ENCODE measurements at regions not wholly inside any gene's neighbourhood (a gene's known extent, or its start where the extent isn't known, plus 50 kb on each side); places are given as distances from the start of the nearest gene placed in this dataset.

- Histone ChIP-seq H3K27me3 (ENCODE audit: control insufficient read depth in 3 of 3, insufficient read depth in 3 of 3, low read length in 3 of 3) (peaks cover 7 to 48% (median 28%) of the 10 kb centered on the region in 3 donors), H3K9ac (ENCODE audit: low read depth in 1 of 3, low read length in 3 of 3) (no peak overlapping the region), H3K9me3 (ENCODE audit: control insufficient read depth in 3 of 3, low read length in 3 of 3) (no peaks in the 10 kb centered on the region)
Measured at GRCh38 chr1:5478961-5479360, 513.3 kb downstream of the NPHP4 start.

GRCh38 chr1:5478156-5478695, 514.0 kb downstream of the NPHP4 start:
- no peak overlapping the region for H3K9ac ChIP-seq (ENCODE audit: low read depth in 1 of 3, low read length in 3 of 3)
- no peaks in the 10 kb centered on the region for H3K36me3 ChIP-seq (ENCODE audit: control insufficient read depth in 3 of 3, insufficient read depth in 3 of 3, low read length in 3 of 3)
- H3K27me3 ChIP-seq (ENCODE audit: control insufficient read depth in 3 of 3, insufficient read depth in 3 of 3, low read length in 3 of 3), result peaks cover 3 to 49% (median 28%) of the 10 kb centered on the region in 3 donors
- H3K4me3 ChIP-seq (ENCODE audit: low read length in 3 of 3), result no peak overlapping the region
- H3K4me1 ChIP-seq (ENCODE audit: control insufficient read depth in 3 of 3, insufficient read depth in 3 of 3, low read length in 3 of 3), result no peaks in the 10 kb centered on the region
- H3K9me3 ChIP-seq (ENCODE audit: control insufficient read depth in 3 of 3, low read length in 3 of 3), result no peaks in the 10 kb centered on the region
- H3K27ac ChIP-seq (ENCODE audit: low read depth, low read length), result no peak overlapping the region

More at GRCh38 chr1:5478961-5479360, 513.3 kb downstream of the NPHP4 start:
- Histone ChIP-seq H3K27ac (ENCODE audit: low read depth, low read length) (no peak overlapping the region), H3K4me3 (ENCODE audit: low read length in 3 of 3) (no peak overlapping the region), H3K36me3 (ENCODE audit: control insufficient read depth in 3 of 3, insufficient read depth in 3 of 3, low read length in 3 of 3) (no peaks in the 10 kb centered on the region), H3K4me1 (ENCODE audit: control insufficient read depth in 3 of 3, insufficient read depth in 3 of 3, low read length in 3 of 3) (no peaks in the 10 kb centered on the region)

GRCh38 chr1:5477716-5478115, 514.5 kb downstream of the NPHP4 start:
- H3K36me3 ChIP-seq (ENCODE audit: control insufficient read depth in 3 of 3, insufficient read depth in 3 of 3, low read length in 3 of 3), result no peaks in the 10 kb centered on the region
- H3K9me3 ChIP-seq (ENCODE audit: control insufficient read depth in 3 of 3, low read length in 3 of 3), result no peaks in the 10 kb centered on the region
- no peak overlapping the region for H3K27ac ChIP-seq (ENCODE audit: low read depth, low read length)
- H3K9ac ChIP-seq (ENCODE audit: low read depth in 1 of 3, low read length in 3 of 3), result no peak overlapping the region
- no peak overlapping the region for H3K4me3 ChIP-seq (ENCODE audit: low read length in 3 of 3)
- H3K4me1 ChIP-seq (ENCODE audit: control insufficient read depth in 3 of 3, insufficient read depth in 3 of 3, low read length in 3 of 3), result no peaks in the 10 kb centered on the region
- H3K27me3 ChIP-seq (ENCODE audit: control insufficient read depth in 3 of 3, insufficient read depth in 3 of 3, low read length in 3 of 3), result peaks cover 0 to 50% (median 28%) of the 10 kb centered on the region in 3 donors

- H3K4me3 ChIP-seq (ENCODE audit: low read length in 3 of 3), result no peak overlapping the region
- H3K9ac ChIP-seq (ENCODE audit: low read depth in 1 of 3, low read length in 3 of 3), result no peak overlapping the region
- H3K36me3 ChIP-seq (ENCODE audit: control insufficient read depth in 3 of 3, insufficient read depth in 3 of 3, low read length in 3 of 3), result no peaks in the 10 kb centered on the region
- no peak overlapping the region for H3K27ac ChIP-seq (ENCODE audit: low read depth, low read length)
- H3K27me3 ChIP-seq (ENCODE audit: control insufficient read depth in 3 of 3, insufficient read depth in 3 of 3, low read length in 3 of 3), result peaks cover 0 to 32% (median 21%) of the 10 kb centered on the region in 3 donors
- H3K9me3 ChIP-seq (ENCODE audit: control insufficient read depth in 3 of 3, low read length in 3 of 3), result no peaks in the 10 kb centered on the region
- H3K4me1 ChIP-seq (ENCODE audit: control insufficient read depth in 3 of 3, insufficient read depth in 3 of 3, low read length in 3 of 3), result no peaks in the 10 kb centered on the region
Measured at GRCh38 chr1:5475572-5475971, 516.7 kb downstream of the NPHP4 start.

GRCh38 chr1:5473268-5473667, 519.0 kb downstream of the NPHP4 start:
- Histone ChIP-seq H3K9me3 (ENCODE audit: control insufficient read depth in 3 of 3, low read length in 3 of 3) (peaks cover 0 to 3% (median 0%) of the 10 kb centered on the region in 3 donors), H3K36me3 (ENCODE audit: control insufficient read depth in 3 of 3, insufficient read depth in 3 of 3, low read length in 3 of 3) (no peaks in the 10 kb centered on the region), H3K4me1 (ENCODE audit: control insufficient read depth in 3 of 3, insufficient read depth in 3 of 3, low read length in 3 of 3) (no peaks in the 10 kb centered on the region), H3K27ac (ENCODE audit: low read depth, low read length) (no peak overlapping the region), H3K27me3 (ENCODE audit: control insufficient read depth in 3 of 3, insufficient read depth in 3 of 3, low read length in 3 of 3) (peaks cover 0 to 12% (median 11%) of the 10 kb centered on the region in 3 donors), H3K9ac (ENCODE audit: low read depth in 1 of 3, low read length in 3 of 3) (no peak overlapping the region), H3K4me3 (ENCODE audit: low read length in 3 of 3) (no peak overlapping the region)

GRCh38 chr1:5466487-5466886, 525.7 kb downstream of the NPHP4 start:
- H3K4me3 ChIP-seq (ENCODE audit: low read length in 3 of 3), result no peak overlapping the region
- no peaks in the 10 kb centered on the region for H3K4me1 ChIP-seq (ENCODE audit: control insufficient read depth in 3 of 3, insufficient read depth in 3 of 3, low read length in 3 of 3)
- H3K27me3 ChIP-seq (ENCODE audit: control insufficient read depth in 3 of 3, insufficient read depth in 3 of 3, low read length in 3 of 3), result peaks cover 0 to 10% (median 0%) of the 10 kb centered on the region in 3 donors
- H3K9ac ChIP-seq (ENCODE audit: low read depth in 1 of 3, low read length in 3 of 3), result no peak overlapping the region
- H3K9me3 ChIP-seq (ENCODE audit: control insufficient read depth in 3 of 3, low read length in 3 of 3), result peaks cover 3 to 10% (median 7%) of the 10 kb centered on the region in 3 donors
- no peak overlapping the region for H3K27ac ChIP-seq (ENCODE audit: low read depth, low read length)
- H3K36me3 ChIP-seq (ENCODE audit: control insufficient read depth in 3 of 3, insufficient read depth in 3 of 3, low read length in 3 of 3), result no peaks in the 10 kb centered on the region

- H3K9ac ChIP-seq (ENCODE audit: low read depth in 1 of 3, low read length in 3 of 3), result no peak overlapping the region
- peaks cover 4 to 15% (median 7%) of the 10 kb centered on the region in 3 donors for H3K9me3 ChIP-seq (ENCODE audit: control insufficient read depth in 3 of 3, low read length in 3 of 3)
- no peak overlapping the region for H3K4me3 ChIP-seq (ENCODE audit: low read length in 3 of 3)
- no peaks in the 10 kb centered on the region for H3K36me3 ChIP-seq (ENCODE audit: control insufficient read depth in 3 of 3, insufficient read depth in 3 of 3, low read length in 3 of 3)
- H3K4me1 ChIP-seq (ENCODE audit: control insufficient read depth in 3 of 3, insufficient read depth in 3 of 3, low read length in 3 of 3), result no peaks in the 10 kb centered on the region
- peaks cover 0 to 10% (median 0%) of the 10 kb centered on the region in 3 donors for H3K27me3 ChIP-seq (ENCODE audit: control insufficient read depth in 3 of 3, insufficient read depth in 3 of 3, low read length in 3 of 3)
- H3K27ac ChIP-seq (ENCODE audit: low read depth, low read length), result no peak overlapping the region
Measured at GRCh38 chr1:5465281-5465711, 526.9 kb downstream of the NPHP4 start.

- Histone ChIP-seq H3K36me3 (ENCODE audit: control insufficient read depth in 3 of 3, insufficient read depth in 3 of 3, low read length in 3 of 3) (no peaks in the 10 kb centered on the region), H3K4me3 (ENCODE audit: low read length in 3 of 3) (no peak overlapping the region), H3K27me3 (ENCODE audit: control insufficient read depth in 3 of 3, insufficient read depth in 3 of 3, low read length in 3 of 3) (peaks cover 0 to 10% (median 3%) of the 10 kb centered on the region in 3 donors), H3K27ac (ENCODE audit: low read depth, low read length) (no peak overlapping the region), H3K9ac (ENCODE audit: low read depth in 1 of 3, low read length in 3 of 3) (no peak overlapping the region), H3K4me1 (ENCODE audit: control insufficient read depth in 3 of 3, insufficient read depth in 3 of 3, low read length in 3 of 3) (no peaks in the 10 kb centered on the region), H3K9me3 (ENCODE audit: control insufficient read depth in 3 of 3, low read length in 3 of 3) (peaks cover 2 to 15% (median 7%) of the 10 kb centered on the region in 3 donors)
Measured at GRCh38 chr1:5464366-5464765, 527.9 kb downstream of the NPHP4 start.

- H3K4me3 ChIP-seq (ENCODE audit: low read length in 3 of 3), result no peak overlapping the region
- peaks cover 2 to 15% (median 7%) of the 10 kb centered on the region in 3 donors for H3K9me3 ChIP-seq (ENCODE audit: control insufficient read depth in 3 of 3, low read length in 3 of 3)
- H3K36me3 ChIP-seq (ENCODE audit: control insufficient read depth in 3 of 3, insufficient read depth in 3 of 3, low read length in 3 of 3), result no peaks in the 10 kb centered on the region
- no peaks in the 10 kb centered on the region for H3K4me1 ChIP-seq (ENCODE audit: control insufficient read depth in 3 of 3, insufficient read depth in 3 of 3, low read length in 3 of 3)
- H3K9ac ChIP-seq (ENCODE audit: low read depth in 1 of 3, low read length in 3 of 3), result no peak overlapping the region
- peaks cover 6 to 13% (median 10%) of the 10 kb centered on the region in 3 donors for H3K27me3 ChIP-seq (ENCODE audit: control insufficient read depth in 3 of 3, insufficient read depth in 3 of 3, low read length in 3 of 3)
- H3K27ac ChIP-seq (ENCODE audit: low read depth, low read length), result no peak overlapping the region
Measured at GRCh38 chr1:5460974-5461373, 531.3 kb downstream of the NPHP4 start.

- Histone ChIP-seq H3K9me3 (ENCODE audit: control insufficient read depth in 3 of 3, low read length in 3 of 3) (peaks cover 2 to 15% (median 7%) of the 10 kb centered on the region in 3 donors), H3K27ac (ENCODE audit: low read depth, low read length) (no peak overlapping the region), H3K9ac (ENCODE audit: low read depth in 1 of 3, low read length in 3 of 3) (no peak overlapping the region), H3K36me3 (ENCODE audit: control insufficient read depth in 3 of 3, insufficient read depth in 3 of 3, low read length in 3 of 3) (no peaks in the 10 kb centered on the region), H3K27me3 (ENCODE audit: control insufficient read depth in 3 of 3, insufficient read depth in 3 of 3, low read length in 3 of 3) (peaks cover 12 to 20% (median 12%) of the 10 kb centered on the region in 3 donors), H3K4me3 (ENCODE audit: low read length in 3 of 3) (no peak overlapping the region), H3K4me1 (ENCODE audit: control insufficient read depth in 3 of 3, insufficient read depth in 3 of 3, low read length in 3 of 3) (no peaks in the 10 kb centered on the region)
Measured at GRCh38 chr1:5459839-5460610, 532.2 kb downstream of the NPHP4 start.
